Breast epithelium (tissue), 3 donors: ENCODE measurements at regions not wholly inside any gene's neighbourhood (a gene's known extent, or its start where the extent isn't known, plus 50 kb on each side); places are given as distances from the start of the nearest gene placed in this dataset.

ENCODE experiments used
- CTCF ChIP-seq, 3 donors: fragments of 450-650 bp; IDR thresholded peaks; one replicate each; pipeline ENCODE4 v1.5.1; 2016 to 2017; ENCODE audit warnings: antibody characterized with exemption in 3 of 3, mild to moderate bottlenecking in 3 of 3, moderate library complexity in 3 of 3
- POLR2A ChIP-seq: fragments of 450-650 bp; IDR thresholded peaks from one replicate; pipeline ENCODE4 v1.6.1; 2016; ENCODE audit warnings: antibody characterized with exemption, mild to moderate bottlenecking, moderate library complexity
- POLR2AphosphoS5 ChIP-seq, 3 donors: sonication (generic); formaldehyde crosslinking; IDR thresholded peaks; one replicate each; pipeline ENCODE4 v1.6.1; 2017; ENCODE audit warnings: antibody characterized with exemption in 3 of 3

- TF ChIP-seq CTCF (IDR thresholded peaks at IDR 0.05) = no peak
- TF ChIP-seq POLR2A = no peak
- no peak for TF ChIP-seq POLR2AphosphoS5 (IDR thresholded peaks at IDR 0.05)
These were observed 369.8 kb upstream of the SEL1L start for GRCh38 chr14:81903477-81903876.
